AG10803 (cell line): ENCODE measurements at regions not wholly inside any gene's neighbourhood (a gene's known extent, or its start where the extent isn't known, plus 50 kb on each side); places are given as distances from the start of the nearest gene placed in this dataset.
"Not testable (repeated sequence)": the region's sequence is repeated elsewhere in the genome, so short reads cannot be mapped to it uniquely, and the experiment has no call there.

ENCODE experiments used
- DNase-seq: peaks from one replicate; pipeline ENCODE4 v3.0.0; 2010; ENCODE audit warnings: low read depth
- H3K4me3 ChIP-seq: 2 replicates; pipeline ENCODE4 v1.5.1; 2011; ENCODE audit warnings: mild to moderate bottlenecking, low read length, control low read depth
- TF ChIP-seq, protein P1 (sequence below): conservative IDR thresholded peaks from 2 replicates; pipeline ENCODE4 v1.5.1; 2011; ENCODE audit warnings: mild to moderate bottlenecking, low read length, control low read depth, inconsistent platforms

DNA sequence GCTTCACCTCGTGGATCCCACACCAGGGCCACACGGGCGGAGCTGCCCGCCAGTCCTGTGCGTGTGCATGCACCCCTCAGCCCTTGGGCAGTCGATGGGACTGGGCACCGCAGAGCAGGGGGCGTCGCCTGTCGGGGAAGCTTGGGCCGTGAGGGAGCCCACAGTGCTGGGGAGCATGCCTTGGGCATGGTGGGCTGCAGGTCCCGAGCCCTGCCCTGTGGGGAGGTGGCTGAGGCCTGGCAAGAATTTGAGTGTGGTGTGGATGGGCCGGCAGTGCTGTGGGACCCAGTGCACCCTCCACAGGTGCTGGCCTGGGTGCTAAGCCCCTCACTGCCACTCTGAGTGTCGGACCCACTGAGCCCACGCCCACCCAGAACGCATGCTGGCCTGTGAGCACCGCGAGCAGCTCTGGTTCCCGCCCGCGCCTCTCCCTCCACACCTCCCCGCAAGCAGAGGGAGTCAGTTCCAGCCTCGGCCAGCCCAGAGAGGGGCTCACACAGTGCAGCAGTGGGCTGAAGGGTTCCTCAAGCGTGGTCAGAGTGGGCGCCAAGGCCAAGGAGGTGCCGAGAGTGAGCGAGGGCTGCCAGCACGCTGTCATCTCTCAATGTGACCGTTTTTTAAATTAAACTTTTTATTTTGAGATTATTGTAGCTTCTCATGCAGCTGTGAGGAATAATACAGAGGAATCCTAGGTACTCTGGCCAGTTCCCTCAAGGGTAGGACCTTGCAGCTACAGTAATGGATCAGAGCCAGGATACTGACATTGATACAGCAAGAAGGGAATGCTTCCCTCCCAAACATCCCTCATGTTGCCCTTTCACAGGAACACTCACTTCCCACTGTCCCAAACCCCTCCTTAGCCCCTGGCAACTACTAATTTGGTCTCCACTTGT is 127.7 kb downstream of the CRYBB2 start:
- no peak overlapping the region for H3K4me3 ChIP-seq
- peak; percentile 3 for DNase-seq
- TF ChIP-seq, protein P1, sequence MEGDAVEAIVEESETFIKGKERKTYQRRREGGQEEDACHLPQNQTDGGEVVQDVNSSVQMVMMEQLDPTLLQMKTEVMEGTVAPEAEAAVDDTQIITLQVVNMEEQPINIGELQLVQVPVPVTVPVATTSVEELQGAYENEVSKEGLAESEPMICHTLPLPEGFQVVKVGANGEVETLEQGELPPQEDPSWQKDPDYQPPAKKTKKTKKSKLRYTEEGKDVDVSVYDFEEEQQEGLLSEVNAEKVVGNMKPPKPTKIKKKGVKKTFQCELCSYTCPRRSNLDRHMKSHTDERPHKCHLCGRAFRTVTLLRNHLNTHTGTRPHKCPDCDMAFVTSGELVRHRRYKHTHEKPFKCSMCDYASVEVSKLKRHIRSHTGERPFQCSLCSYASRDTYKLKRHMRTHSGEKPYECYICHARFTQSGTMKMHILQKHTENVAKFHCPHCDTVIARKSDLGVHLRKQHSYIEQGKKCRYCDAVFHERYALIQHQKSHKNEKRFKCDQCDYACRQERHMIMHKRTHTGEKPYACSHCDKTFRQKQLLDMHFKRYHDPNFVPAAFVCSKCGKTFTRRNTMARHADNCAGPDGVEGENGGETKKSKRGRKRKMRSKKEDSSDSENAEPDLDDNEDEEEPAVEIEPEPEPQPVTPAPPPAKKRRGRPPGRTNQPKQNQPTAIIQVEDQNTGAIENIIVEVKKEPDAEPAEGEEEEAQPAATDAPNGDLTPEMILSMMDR: no peak

DNA sequence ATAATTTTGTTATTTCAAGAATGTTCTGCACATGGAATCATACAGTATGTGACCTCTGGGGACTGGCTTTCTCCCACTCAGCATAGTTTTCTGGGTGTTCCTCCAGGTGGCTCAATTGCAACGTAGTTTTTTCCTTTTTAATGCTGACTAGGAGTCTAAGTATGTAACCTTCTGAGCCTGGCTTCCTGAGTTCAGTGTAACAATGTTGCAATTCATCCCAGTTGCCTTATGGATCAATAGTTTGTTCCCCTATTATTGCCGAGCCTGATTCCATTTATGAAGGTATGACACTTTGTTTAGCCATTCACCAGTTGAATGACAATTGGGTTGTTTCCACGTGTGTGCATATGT is 128.3 kb downstream of the CRYBB2 start:
- H3K4me3 ChIP-seq: no peak overlapping the region
- TF ChIP-seq, protein P1: no peak
- peak; percentile 5 for DNase-seq

- TF ChIP-seq, protein P1: no peak
- DNase-seq: no peak
- no peak overlapping the region for H3K4me3 ChIP-seq
Measured at GRCh38 chr22:25348391-25348790, 129.0 kb downstream of the CRYBB2 start.

GRCh38 chr22:25348996-25349395 is 129.6 kb downstream of the CRYBB2 start:
- not testable (repeated sequence) for H3K4me3 ChIP-seq, DNase-seq

- TF ChIP-seq, protein P1: no peak
- H3K4me3 ChIP-seq: no peak overlapping the region
- no peak for DNase-seq
Measured at GRCh38 chr22:25350551-25350971, 131.1 kb downstream of the CRYBB2 start.

DNA sequence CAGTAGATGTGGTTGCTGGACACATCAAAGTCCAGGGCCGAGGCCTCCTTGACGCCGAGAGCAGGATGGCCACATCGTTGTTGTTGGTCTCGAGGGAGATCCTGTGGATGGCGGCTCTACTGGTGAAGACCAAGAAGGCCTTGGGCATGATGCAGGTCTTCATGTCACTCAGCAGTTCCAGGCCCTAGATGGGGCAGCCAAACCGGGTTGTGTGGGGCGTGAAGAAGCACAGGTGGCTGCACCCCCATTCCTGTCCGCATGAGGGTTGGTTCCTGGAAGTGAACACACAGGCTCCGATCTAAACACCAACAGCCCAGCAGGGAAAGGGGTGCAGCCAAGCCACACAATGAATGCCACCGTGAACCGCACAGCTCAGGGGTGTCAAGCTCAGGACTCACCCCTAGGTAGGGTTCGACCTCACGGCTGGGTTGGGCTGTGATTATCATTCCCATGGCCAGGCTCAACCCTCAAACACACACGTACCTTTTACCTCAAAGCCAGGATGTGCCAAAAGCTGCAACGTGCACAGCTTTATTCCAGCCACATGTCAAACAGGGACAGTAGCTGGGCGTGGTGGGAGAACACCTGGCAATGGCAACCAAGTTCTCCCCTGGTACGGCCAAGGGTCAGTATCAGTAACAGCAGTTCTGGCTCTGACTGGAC is 132.3 kb downstream of the CRYBB2 start:
- no peak overlapping the region for H3K4me3 ChIP-seq
- TF ChIP-seq, protein P1: no peak
- no peak for DNase-seq

- no peak for DNase-seq
- H3K4me3 ChIP-seq: no peak overlapping the region
- TF ChIP-seq, protein P1: no peak
Measured at GRCh38 chr22:25352294-25352680, 132.8 kb downstream of the CRYBB2 start.
